Retinal pigment epithelial cell (primary cell): ENCODE measurements at regions not wholly inside any gene's neighbourhood (a gene's known extent, or its start where the extent isn't known, plus 50 kb on each side); places are given as distances from the start of the nearest gene placed in this dataset.

Experiments used
- DNase-seq: peaks from one replicate; pipeline ENCODE4 v3.0.0-alpha.2; 2010; ENCODE audit warnings: low read depth
- H3K4me3 ChIP-seq: 2 replicates; pipeline ENCODE4 v1.5.1; 2011; ENCODE audit warnings: mild to moderate bottlenecking, low read length, control low read depth, moderate library complexity
- TF ChIP-seq, protein P1 (sequence below): conservative IDR thresholded peaks from 2 replicates; pipeline ENCODE4 v1.5.1; 2011; ENCODE audit warnings: low read depth, low read length, control low read depth, inconsistent platforms

- TF ChIP-seq, protein P1, sequence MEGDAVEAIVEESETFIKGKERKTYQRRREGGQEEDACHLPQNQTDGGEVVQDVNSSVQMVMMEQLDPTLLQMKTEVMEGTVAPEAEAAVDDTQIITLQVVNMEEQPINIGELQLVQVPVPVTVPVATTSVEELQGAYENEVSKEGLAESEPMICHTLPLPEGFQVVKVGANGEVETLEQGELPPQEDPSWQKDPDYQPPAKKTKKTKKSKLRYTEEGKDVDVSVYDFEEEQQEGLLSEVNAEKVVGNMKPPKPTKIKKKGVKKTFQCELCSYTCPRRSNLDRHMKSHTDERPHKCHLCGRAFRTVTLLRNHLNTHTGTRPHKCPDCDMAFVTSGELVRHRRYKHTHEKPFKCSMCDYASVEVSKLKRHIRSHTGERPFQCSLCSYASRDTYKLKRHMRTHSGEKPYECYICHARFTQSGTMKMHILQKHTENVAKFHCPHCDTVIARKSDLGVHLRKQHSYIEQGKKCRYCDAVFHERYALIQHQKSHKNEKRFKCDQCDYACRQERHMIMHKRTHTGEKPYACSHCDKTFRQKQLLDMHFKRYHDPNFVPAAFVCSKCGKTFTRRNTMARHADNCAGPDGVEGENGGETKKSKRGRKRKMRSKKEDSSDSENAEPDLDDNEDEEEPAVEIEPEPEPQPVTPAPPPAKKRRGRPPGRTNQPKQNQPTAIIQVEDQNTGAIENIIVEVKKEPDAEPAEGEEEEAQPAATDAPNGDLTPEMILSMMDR, result no peak
- no peak overlapping the region for H3K4me3 ChIP-seq
- no peak for DNase-seq
Measured at GRCh38 chr7:84614821-84615501, 420.4 kb upstream of the SEMA3A start.

GRCh38 chr7:84612981-84613681 is 418.5 kb upstream of the SEMA3A start:
- DNase-seq, result no peak
- TF ChIP-seq, protein P1, result no peak
- no peak overlapping the region for H3K4me3 ChIP-seq

GRCh38 chr7:84611391-84611790 is 416.8 kb upstream of the SEMA3A start:
- DNase-seq, result no peak
- no peak overlapping the region for H3K4me3 ChIP-seq
- TF ChIP-seq, protein P1, result no peak

DNA sequence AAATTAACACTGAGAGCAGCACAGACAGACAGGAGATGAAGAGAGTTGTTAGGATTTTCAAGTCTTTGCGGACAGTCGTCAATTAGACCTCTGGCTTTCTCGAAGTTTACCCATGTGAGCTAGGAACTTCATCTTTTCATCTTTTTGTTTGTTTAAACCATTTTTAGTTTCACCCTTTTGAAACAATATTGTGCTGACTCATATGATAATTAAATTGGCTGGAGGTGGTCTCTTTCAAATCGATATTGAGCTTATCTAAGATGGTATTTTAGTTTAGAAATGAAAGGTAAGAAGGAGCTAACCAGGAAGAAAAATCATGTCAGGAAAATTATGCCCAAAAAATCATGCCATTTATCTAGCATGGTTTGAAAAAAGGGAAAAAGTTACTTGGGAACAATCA is 415.8 kb upstream of the SEMA3A start:
- no peak for DNase-seq
- H3K4me3 ChIP-seq, result no peak overlapping the region
- TF ChIP-seq, protein P1, result no peak

- DNase-seq, result no peak
- TF ChIP-seq, protein P1, result no peak
- H3K4me3 ChIP-seq, result no peak overlapping the region
Measured at GRCh38 chr7:84605301-84605700, 410.7 kb upstream of the SEMA3A start.

GRCh38 chr7:84603545-84603944 is 409.0 kb upstream of the SEMA3A start:
- TF ChIP-seq, protein P1, result no peak

GRCh38 chr7:84595026-84595425 is 400.4 kb upstream of the SEMA3A start:
- no peak for DNase-seq
- no peak overlapping the region for H3K4me3 ChIP-seq
- TF ChIP-seq, protein P1, result no peak

More at GRCh38 chr7:84603545-84603944, 409.0 kb upstream of the SEMA3A start:
- H3K4me3 ChIP-seq, result no peak overlapping the region
- DNase-seq, result no peak
